ENCODE measurements at regions not wholly inside any gene's neighbourhood (a gene's known extent, or its start where the extent isn't known, plus 50 kb on each side); places are given as distances from the start of the nearest gene placed in this dataset.

GRCh38 chr2:226189061-226189460, 610.6 kb downstream of the IRS1 start:
- Histone ChIP-seq H3K4me2 (no peak overlapping the region), H3K4me1 (peaks cover 44% of the 10 kb centered on the region), H3K4me3 (no peak overlapping the region), H3K27ac (peak overlapping the region in 1 of 2 experiments; percentile 5; a peak in 1 of 6 replicates), H3K9me3 (peaks cover 14% of the 10 kb centered on the region; the same call in 2 of the 3 replicates)
- WGBS (ENCODE audit: missing lambda C conversion rate): 92% methylated on average over 5 of the region's 5 CpGs
- ChIA-PET CTCF (no interaction called here), POLR2A (no interaction called here)
- TF ChIP-seq RCOR1 (IDR thresholded peaks at IDR 0.05; ENCODE audit: low read depth, low read length) (no peak), GATA3 (IDR thresholded peaks at IDR 0.05; ENCODE audit: borderline replicate concordance) (no peak), PBX3 (IDR thresholded peaks at IDR 0.05) (no peak), SREBF2 (IDR thresholded peaks at IDR 0.05) (no peak), SMC3 (IDR thresholded peaks at IDR 0.05) (no peak), POLR2A (IDR thresholded peaks at IDR 0.05; ENCODE audit: low read length) (no peak)
- no peak for ATAC-seq
- no peak for DNase-seq (ENCODE audit: low read depth in 1 of 2, low spot score in 1 of 2)
- FAIRE-seq: no peak

GRCh38 chr2:226187616-226188015, 612.0 kb downstream of the IRS1 start:
- DNase-seq (ENCODE audit: low read depth in 1 of 2, low spot score in 1 of 2): no peak
- H3K4me1 ChIP-seq: peaks cover 44% of the 10 kb centered on the region
- POLR2A ChIA-PET: no interaction called here
- H3K4me2 ChIP-seq: no peak overlapping the region
- peaks cover 16% of the 10 kb centered on the region for H3K9me3 ChIP-seq
- CTCF ChIA-PET: interaction anchor here (0.8 to 1.2 kb wide), 2 partner anchors 518 to 610 kb away, joined by 3 read pairs; no protein-coding TSS in a partner anchor
- TF ChIP-seq SREBF2 (IDR thresholded peaks at IDR 0.05) (no peak), ZC3H11A (IDR thresholded peaks at IDR 0.05) (no peak), ATOH8 (CRISPR knock-in tag; IDR thresholded peaks at IDR 0.05; ENCODE audit: low read depth) (no peak), REST (IDR thresholded peaks at IDR 0.05) (no peak), PBX3 (IDR thresholded peaks at IDR 0.05) (no peak), GATA3 (IDR thresholded peaks at IDR 0.05; ENCODE audit: borderline replicate concordance) (no peak), RCOR1 (IDR thresholded peaks at IDR 0.05; ENCODE audit: low read depth, low read length) (no peak), KDM5A (IDR thresholded peaks at IDR 0.05) (no peak)
- 90% methylated on average over 2 of the region's 2 CpGs for WGBS (ENCODE audit: missing lambda C conversion rate)
- peak overlapping the region in 1 of 2 experiments; percentile 81; a peak in 3 of 6 replicates for H3K27ac ChIP-seq
- no peak overlapping the region for H3K4me3 ChIP-seq
- ATAC-seq: no peak
- FAIRE-seq: no peak

GRCh38 chr2:226187156-226187555, 612.5 kb downstream of the IRS1 start:
- DNase-seq (ENCODE audit: low read depth in 1 of 2, low spot score in 1 of 2) (no peak), ATAC-seq (no peak), FAIRE-seq (no peak)
- Histone ChIP-seq H3K4me2 (no peak overlapping the region), H3K9me3 (peaks cover 17% of the 10 kb centered on the region), H3K4me1 (peaks cover 44% of the 10 kb centered on the region), H3K27ac (peak overlapping the region; percentile 81 to 88), H3K4me3 (no peak overlapping the region)
- 84% methylated on average over 2 of the region's 2 CpGs for WGBS (ENCODE audit: missing lambda C conversion rate)
- POLR2A ChIA-PET: no interaction called here
- CTCF ChIA-PET: interaction anchor here (1.2 kb wide), 1 partner anchor 610 kb away, joined by 3 read pairs; no protein-coding TSS in a partner anchor
- TF ChIP-seq SMC3 (IDR thresholded peaks at IDR 0.05) (no peak), ZFP36 (IDR thresholded peaks at IDR 0.05; ENCODE audit: borderline replicate concordance, partially characterized antibody) (no peak), HOXB13 (CRISPR knock-in tag; IDR thresholded peaks at IDR 0.05; ENCODE audit: low read depth) (no peak), PBX3 (IDR thresholded peaks at IDR 0.05) (no peak), USF2 (IDR thresholded peaks at IDR 0.05) (no peak), CHD2 (IDR thresholded peaks at IDR 0.05; ENCODE audit: low read length, partially characterized antibody) (no peak), RAD21 (conservative IDR thresholded peaks at IDR 0.05 in 1 of 2, IDR thresholded peaks at IDR 0.05 in 1 of 2) (no peak), EP300 (IDR thresholded peaks at IDR 0.05) (no peak), MAFK (IDR thresholded peaks at IDR 0.05; ENCODE audit: partially characterized antibody) (no peak), CEBPB (IDR thresholded peaks at IDR 0.05) (no peak), HES2 (IDR thresholded peaks at IDR 0.05) (no peak), FOXS1 (CRISPR knock-in tag; IDR thresholded peaks at IDR 0.05) (no peak), FOSB (CRISPR knock-in tag; IDR thresholded peaks at IDR 0.05) (no peak), HOXA7 (CRISPR knock-in tag; IDR thresholded peaks at IDR 0.05) (no peak)

All from A549 (cell line).